ENCODE measurements at regions not wholly inside any gene's neighbourhood (a gene's known extent, or its start where the extent isn't known, plus 50 kb on each side); places are given as distances from the start of the nearest gene placed in this dataset.

- Histone ChIP-seq H3K4me1 (ENCODE audit: insufficient read depth) (no peaks in the 10 kb centered on the region), H3K36me3 (no peaks in the 10 kb centered on the region), H3K27me3 (no peaks in the 10 kb centered on the region), H3K9me3 (no peaks in the 10 kb centered on the region), H3K4me3 (no peak overlapping the region), H3K27ac (no peak overlapping the region)
- WGBS, 3 donors: 90 to 98% (median 91%) methylated on average over 1 of the region's 1 CpG
- intact Hi-C loops (cut with DNase I): no loop called here
- TF ChIP-seq CTCF (IDR thresholded peaks at IDR 0.05) (no peak), EP300 (IDR thresholded peaks at IDR 0.05) (no peak), POLR2A (IDR thresholded peaks at IDR 0.05) (no peak)
- DNase-seq: no peak
These were observed 630.3 kb downstream of the RPS29 start for GRCh38 chr14:48955857-48956256.

- 71 to 82% (median 80%) methylated on average over 1 of the region's 1 CpG for WGBS, 3 donors
These were observed 631.7 kb downstream of the RPS29 start for GRCh38 chr14:48954446-48954845.

GRCh38 chr14:48944809-48945208 lies 641.4 kb downstream of the RPS29 start:
- Histone ChIP-seq H3K36me3 (no peaks in the 10 kb centered on the region), H3K4me1 (ENCODE audit: insufficient read depth) (no peaks in the 10 kb centered on the region), H3K4me3 (no peak overlapping the region), H3K9me3 (no peaks in the 10 kb centered on the region), H3K27ac (no peak overlapping the region), H3K27me3 (no peaks in the 10 kb centered on the region)
- WGBS, 3 donors: 77 to 85% (median 79%) methylated on average over 4 of the region's 4 CpGs
- no peak for DNase-seq
- TF ChIP-seq CTCF (IDR thresholded peaks at IDR 0.05) (no peak), POLR2A (IDR thresholded peaks at IDR 0.05) (no peak), EP300 (IDR thresholded peaks at IDR 0.05) (no peak)
- intact Hi-C loops (cut with DNase I): no loop called here

More at GRCh38 chr14:48954446-48954845, 631.7 kb downstream of the RPS29 start:
- Histone ChIP-seq H3K36me3 (no peaks in the 10 kb centered on the region), H3K4me1 (ENCODE audit: insufficient read depth) (no peaks in the 10 kb centered on the region), H3K4me3 (no peak overlapping the region), H3K27me3 (no peaks in the 10 kb centered on the region), H3K9me3 (no peaks in the 10 kb centered on the region), H3K27ac (no peak overlapping the region)
- no peak for TF ChIP-seq CTCF (IDR thresholded peaks at IDR 0.05)
- no peak for TF ChIP-seq EP300 (IDR thresholded peaks at IDR 0.05)
- no peak for TF ChIP-seq POLR2A (IDR thresholded peaks at IDR 0.05)
- intact Hi-C loops (cut with DNase I): no loop called here
- DNase-seq: no peak

- Histone ChIP-seq H3K9me3 (no peaks in the 10 kb centered on the region), H3K4me1 (ENCODE audit: insufficient read depth) (no peaks in the 10 kb centered on the region), H3K27ac (no peak overlapping the region), H3K36me3 (no peaks in the 10 kb centered on the region), H3K27me3 (no peaks in the 10 kb centered on the region), H3K4me3 (no peak overlapping the region)
- intact Hi-C loops (cut with DNase I): no loop called here
- WGBS, 3 donors: 70 to 79% (median 74%) methylated on average over 4 of the region's 4 CpGs
- no peak for DNase-seq
- TF ChIP-seq POLR2A (IDR thresholded peaks at IDR 0.05): no peak
- no peak for TF ChIP-seq CTCF (IDR thresholded peaks at IDR 0.05)
- TF ChIP-seq EP300 (IDR thresholded peaks at IDR 0.05): no peak
These were observed 642.3 kb downstream of the RPS29 start for GRCh38 chr14:48943913-48944312.

All from ovary (tissue), 7 donors.